Tibial nerve (tissue), 4 donors: ENCODE measurements at regions not wholly inside any gene's neighbourhood (a gene's known extent, or its start where the extent isn't known, plus 50 kb on each side); places are given as distances from the start of the nearest gene placed in this dataset.

ENCODE experiments used
- DNase-seq, 2 donors: peaks; one replicate each; pipeline ENCODE4 v3.0.0-alpha.2; 2019; ENCODE audit warnings: low spot score in 2 of 2
- H3K27ac ChIP-seq, 4 donors: fragments of 200-600 bp; sonication (generic) in 3 of 4; one replicate each; pipeline ENCODE4 v1.5.1; 2017 to 2019; ENCODE audit warnings: mild to moderate bottlenecking in 1 of 4
- H3K27me3 ChIP-seq, 2 donors: fragments of 200-600 bp; sonication (generic) in 1 of 2; one replicate each; pipeline versions ENCODE4 v1.5.1 to v1.6.0; 2017 to 2019
- H3K36me3 ChIP-seq, 3 donors: fragments of 200-600 bp; sonication (generic); one replicate each; pipeline ENCODE4 v1.5.1; 2018 to 2019
- H3K4me1 ChIP-seq, 4 donors: fragments of 200-600 bp; sonication (generic) in 3 of 4; one replicate each; pipeline ENCODE4 v1.5.1; 2017 to 2019
- H3K4me3 ChIP-seq, 4 donors: fragments of 200-600 bp; sonication (generic) in 3 of 4; one replicate each; pipeline ENCODE4 v1.5.1; 2017 to 2019; ENCODE audit warnings: mild to moderate bottlenecking in 1 of 4, moderate library complexity in 1 of 4
- H3K9me3 ChIP-seq, 4 donors: fragments of 200-600 bp; sonication (generic) in 3 of 4; one replicate each; pipeline ENCODE4 v1.5.1; 2017 to 2019
- CTCF ChIP-seq, 5 experiments: fragments of 200-600 bp in 3 of 5; fragments of 450-650 bp in 2 of 5; sonication (generic) in 3 of 5; IDR thresholded peaks; one replicate each; pipeline ENCODE4 v1.5.1; 2016 to 2019; ENCODE audit warnings: antibody characterized with exemption in 5 of 5, mild to moderate bottlenecking in 3 of 5, moderate library complexity in 2 of 5
- EP300 ChIP-seq, 2 donors: sonication (generic); formaldehyde crosslinking; IDR thresholded peaks; one replicate each; pipeline ENCODE4 v1.6.1; 2017; ENCODE audit warnings: antibody characterized with exemption in 2 of 2, mild to moderate bottlenecking in 1 of 2
- POLR2A ChIP-seq, 2 donors: fragments of 450-650 bp; IDR thresholded peaks; one replicate each; pipeline ENCODE4 v1.6.1; 2017; ENCODE audit warnings: antibody characterized with exemption in 2 of 2, mild to moderate bottlenecking in 2 of 2, moderate library complexity in 2 of 2
- WGBS, 2 donors: methylation state at CpG; one replicate each; pipeline ENCODE4 v1.1.5; 2018; 5-methylcytosine and 5-hydroxymethylcytosine counted together

GRCh38 chr18:66813138-66813537, 209.2 kb upstream of the CDH19 start:
- Histone ChIP-seq H3K27ac (no peak overlapping the region), H3K4me1 (no peaks in the 10 kb centered on the region), H3K27me3 (no peaks in the 10 kb centered on the region), H3K4me3 (no peak overlapping the region), H3K36me3 (no peaks in the 10 kb centered on the region), H3K9me3 (no peaks in the 10 kb centered on the region)
- no peak for DNase-seq
- TF ChIP-seq EP300 (IDR thresholded peaks at IDR 0.05) (no peak), CTCF (IDR thresholded peaks at IDR 0.05) (no peak), POLR2A (IDR thresholded peaks at IDR 0.05) (no peak)

GRCh38 chr18:66795051-66795450, 191.2 kb upstream of the CDH19 start:
- no peak overlapping the region for H3K4me3 ChIP-seq
- no peak for TF ChIP-seq EP300 (IDR thresholded peaks at IDR 0.05)
- DNase-seq: no peak
- WGBS, 2 donors: 42% methylated on average over 3 of the region's 3 CpGs
- H3K27ac ChIP-seq: no peak overlapping the region
- H3K9me3 ChIP-seq: no peaks in the 10 kb centered on the region
- no peaks in the 10 kb centered on the region for H3K36me3 ChIP-seq
- no peaks in the 10 kb centered on the region for H3K27me3 ChIP-seq
- no peaks in the 10 kb centered on the region for H3K4me1 ChIP-seq

- WGBS, 2 donors: 63 to 70% methylated on average over 3 of the region's 3 CpGs
- no peaks in the 10 kb centered on the region for H3K4me1 ChIP-seq
- H3K9me3 ChIP-seq: no peaks in the 10 kb centered on the region
- no peak for DNase-seq
- no peaks in the 10 kb centered on the region for H3K36me3 ChIP-seq
- TF ChIP-seq POLR2A (IDR thresholded peaks at IDR 0.05) (no peak), EP300 (IDR thresholded peaks at IDR 0.05) (no peak), CTCF (IDR thresholded peaks at IDR 0.05) (no peak)
- H3K27me3 ChIP-seq: no peaks in the 10 kb centered on the region
- H3K27ac ChIP-seq: no peak overlapping the region
- H3K4me3 ChIP-seq: no peak overlapping the region
Observed at GRCh38 chr18:66792466-66792865, 188.6 kb upstream of the CDH19 start.

- Histone ChIP-seq H3K36me3 (no peaks in the 10 kb centered on the region), H3K27me3 (no peaks in the 10 kb centered on the region), H3K4me1 (no peaks in the 10 kb centered on the region), H3K9me3 (no peaks in the 10 kb centered on the region), H3K4me3 (no peak overlapping the region), H3K27ac (no peak overlapping the region)
- no peak for DNase-seq
- TF ChIP-seq POLR2A (IDR thresholded peaks at IDR 0.05): no peak
- no peak for TF ChIP-seq EP300 (IDR thresholded peaks at IDR 0.05)
- TF ChIP-seq CTCF (IDR thresholded peaks at IDR 0.05): no peak
- WGBS, 2 donors: 75% methylated on average over 2 of the region's 2 CpGs
Observed at GRCh38 chr18:66780609-66781008, 176.7 kb upstream of the CDH19 start.

GRCh38 chr18:66778048-66778447, 174.2 kb upstream of the CDH19 start:
- Histone ChIP-seq H3K36me3 (no peaks in the 10 kb centered on the region), H3K9me3 (no peaks in the 10 kb centered on the region), H3K4me1 (no peaks in the 10 kb centered on the region), H3K27ac (no peak overlapping the region), H3K27me3 (no peaks in the 10 kb centered on the region), H3K4me3 (no peak overlapping the region)
- WGBS, 2 donors: 80 to 83% methylated on average over 3 of the region's 3 CpGs
- no peak for TF ChIP-seq CTCF (IDR thresholded peaks at IDR 0.05)
- no peak for TF ChIP-seq EP300 (IDR thresholded peaks at IDR 0.05)
- no peak for TF ChIP-seq POLR2A (IDR thresholded peaks at IDR 0.05)
- no peak for DNase-seq

- no peak for DNase-seq
- no peaks in the 10 kb centered on the region for H3K4me1 ChIP-seq
- no peaks in the 10 kb centered on the region for H3K27me3 ChIP-seq
- H3K27ac ChIP-seq: no peak overlapping the region
- no peak overlapping the region for H3K4me3 ChIP-seq
- no peak for TF ChIP-seq POLR2A (IDR thresholded peaks at IDR 0.05)
- TF ChIP-seq EP300 (IDR thresholded peaks at IDR 0.05): no peak
- TF ChIP-seq CTCF (IDR thresholded peaks at IDR 0.05): no peak
- H3K9me3 ChIP-seq: no peaks in the 10 kb centered on the region
- 71 to 72% methylated on average over 4 of the region's 4 CpGs for WGBS, 2 donors
- no peaks in the 10 kb centered on the region for H3K36me3 ChIP-seq
Observed at GRCh38 chr18:66769375-66769774, 165.5 kb upstream of the CDH19 start.
